ENCODE measurements at regions not wholly inside any gene's neighbourhood (a gene's known extent, or its start where the extent isn't known, plus 50 kb on each side); places are given as distances from the start of the nearest gene placed in this dataset.

GRCh38 chr13:76829572-76830327 is 56.5 kb downstream of the KCTD12 start:
- Histone ChIP-seq H3K27ac (peak overlapping the region in 3 of 4 donors; percentile 62 to 74 (median 65)), H3K9me3 (no peaks in the 10 kb centered on the region), H3K36me3 (replicated peaks in 1 of 2; ENCODE audit: insufficient read depth in 1 of 2, low read depth in 2 of 2) (no peaks in the 10 kb centered on the region), H3K4me3 (no peak overlapping the region), H3K27me3 (no peaks in the 10 kb centered on the region), H3K4me1 (peaks cover 12% of the 10 kb centered on the region)
- intact Hi-C loops (cut with DNase I) = no loop called here
- peak in 2 of 4 donors; percentile 29 to 45 for DNase-seq
- ATAC-seq = peak; percentile 75
- TF ChIP-seq CTCF (IDR thresholded peaks at IDR 0.05) = no peak
- no peak for TF ChIP-seq POLR2A (IDR thresholded peaks at IDR 0.05)
- WGBS, 2 donors = 23 to 35% methylated on average over 9 of the region's 9 CpGs

- no peak for TF ChIP-seq POLR2A (IDR thresholded peaks at IDR 0.05)
- TF ChIP-seq CTCF (IDR thresholded peaks at IDR 0.05) = no peak
- Histone ChIP-seq H3K9me3 (no peaks in the 10 kb centered on the region), H3K4me3 (no peak overlapping the region), H3K27me3 (no peaks in the 10 kb centered on the region), H3K27ac (peak overlapping the region in 3 of 4 donors; percentile 46 to 59 (median 59)), H3K4me1 (peaks cover 12% of the 10 kb centered on the region), H3K36me3 (replicated peaks in 1 of 2; ENCODE audit: insufficient read depth in 1 of 2, low read depth in 2 of 2) (no peaks in the 10 kb centered on the region)
- DNase-seq (no peak), ATAC-seq (no peak)
- intact Hi-C loops (cut with DNase I) = no loop called here
- 43 to 57% methylated on average over 3 of the region's 3 CpGs for WGBS, 2 donors
Measured at GRCh38 chr13:76828316-76828741, 57.9 kb downstream of the KCTD12 start.

- TF ChIP-seq POLR2A (IDR thresholded peaks at IDR 0.05) (no peak), CTCF (IDR thresholded peaks at IDR 0.05) (no peak)
- 69 to 78% methylated on average over 5 of the region's 5 CpGs for WGBS, 2 donors
- no peaks in the 10 kb centered on the region for H3K9me3 ChIP-seq
- H3K4me1 ChIP-seq = peaks cover 12% of the 10 kb centered on the region
- intact Hi-C loops (cut with DNase I) = no loop called here
- DNase-seq (no peak), ATAC-seq (no peak)
- H3K27me3 ChIP-seq = no peaks in the 10 kb centered on the region
- no peak overlapping the region for H3K27ac ChIP-seq
- H3K4me3 ChIP-seq = no peak overlapping the region
- no peaks in the 10 kb centered on the region for H3K36me3 ChIP-seq (replicated peaks in 1 of 2; ENCODE audit: insufficient read depth in 1 of 2, low read depth in 2 of 2)
Measured at GRCh38 chr13:76826527-76826926, 59.7 kb downstream of the KCTD12 start.

- WGBS, 2 donors = 50 to 52% methylated on average over 1 of the region's 1 CpG
- intact Hi-C loops (cut with DNase I) = no loop called here
- DNase-seq (no peak), ATAC-seq (no peak)
- no peaks in the 10 kb centered on the region for H3K36me3 ChIP-seq (replicated peaks in 1 of 2; ENCODE audit: insufficient read depth in 1 of 2, low read depth in 2 of 2)
- no peak for TF ChIP-seq CTCF (IDR thresholded peaks at IDR 0.05)
- TF ChIP-seq POLR2A (IDR thresholded peaks at IDR 0.05) = no peak
- no peaks in the 10 kb centered on the region for H3K9me3 ChIP-seq
- H3K4me1 ChIP-seq = peaks cover 7% of the 10 kb centered on the region
- no peaks in the 10 kb centered on the region for H3K27me3 ChIP-seq
- no peak overlapping the region for H3K27ac ChIP-seq
- no peak overlapping the region for H3K4me3 ChIP-seq
Measured at GRCh38 chr13:76825430-76825829, 60.8 kb downstream of the KCTD12 start.

GRCh38 chr13:76823969-76824368 is 62.2 kb downstream of the KCTD12 start:
- Histone ChIP-seq H3K36me3 (replicated peaks in 1 of 2; ENCODE audit: insufficient read depth in 1 of 2, low read depth in 2 of 2) (no peaks in the 10 kb centered on the region), H3K9me3 (no peaks in the 10 kb centered on the region), H3K27me3 (no peaks in the 10 kb centered on the region), H3K4me3 (no peak overlapping the region), H3K27ac (no peak overlapping the region), H3K4me1 (no peaks in the 10 kb centered on the region)
- TF ChIP-seq POLR2A (IDR thresholded peaks at IDR 0.05) (no peak), CTCF (IDR thresholded peaks at IDR 0.05) (no peak)
- intact Hi-C loops (cut with DNase I) = no loop called here
- DNase-seq (no peak), ATAC-seq (no peak)

Measured in body of pancreas (tissue), 4 donors.